Mesodermal cell (in vitro differentiated cells): ENCODE measurements at regions not wholly inside any gene's neighbourhood (a gene's known extent, or its start where the extent isn't known, plus 50 kb on each side); places are given as distances from the start of the nearest gene placed in this dataset.
"Not testable (repeated sequence)": the region's sequence is repeated elsewhere in the genome, so short reads cannot be mapped to it uniquely, and the experiment has no call there.

Experiments used
- H3K27ac ChIP-seq: 2 replicates; pipeline ENCODE4 v1.7.0; 2013; ENCODE audit warnings: mild to moderate bottlenecking, low read depth, low read length, moderate library complexity; ENCODE audit not compliant: severe bottlenecking
- H3K36me3 ChIP-seq: 2 replicates; pipeline ENCODE4 v1.7.1; 2013; ENCODE audit warnings: mild to moderate bottlenecking, low read length, moderate library complexity; ENCODE audit not compliant: control insufficient read depth, insufficient read depth
- H3K4me1 ChIP-seq: one replicate; pipeline ENCODE4 v1.7.1; 2013; ENCODE audit warnings: mild to moderate bottlenecking, low read length; ENCODE audit not compliant: insufficient read depth, control insufficient read depth, poor library complexity, severe bottlenecking
- H3K4me3 ChIP-seq: 2 replicates; pipeline ENCODE4 v1.7.0; 2013; ENCODE audit warnings: low read length, control low read depth, mild to moderate bottlenecking; ENCODE audit not compliant: insufficient read depth, poor library complexity, severe bottlenecking; ENCODE audit errors: extremely low read depth
- H3K9me3 ChIP-seq: 2 replicates; pipeline ENCODE4 v1.7.1; 2013; ENCODE audit warnings: mild to moderate bottlenecking, low read length, moderate library complexity; ENCODE audit not compliant: control insufficient read depth
- WGBS, 2 experiments: methylation state at CpG; one replicate each; pipeline ENCODE4 v1.1.5; 2013; ENCODE audit warnings: missing lambda C conversion rate in 2 of 2; ENCODE audit not compliant: insufficient coverage in 2 of 2; 5-methylcytosine and 5-hydroxymethylcytosine counted together

- 35 to 68% methylated on average over 2 to 4 of the region's 4 CpGs for WGBS, 2 experiments
- H3K9me3 ChIP-seq, result peaks cover 17% of the 10 kb centered on the region
- H3K36me3 ChIP-seq, H3K27ac ChIP-seq, H3K4me1 ChIP-seq, H3K4me3 ChIP-seq: not testable (repeated sequence)
These were observed 287.1 kb downstream of the POTED start for GRCh38 chr21:13896596-13897247.

- H3K4me3 ChIP-seq, result not testable (repeated sequence)
- no CpG with 5 or more reads among the region's 2 CpGs for WGBS, 2 experiments
These were observed 284.0 kb downstream of the POTED start for GRCh38 chr21:13893617-13894016.

DNA sequence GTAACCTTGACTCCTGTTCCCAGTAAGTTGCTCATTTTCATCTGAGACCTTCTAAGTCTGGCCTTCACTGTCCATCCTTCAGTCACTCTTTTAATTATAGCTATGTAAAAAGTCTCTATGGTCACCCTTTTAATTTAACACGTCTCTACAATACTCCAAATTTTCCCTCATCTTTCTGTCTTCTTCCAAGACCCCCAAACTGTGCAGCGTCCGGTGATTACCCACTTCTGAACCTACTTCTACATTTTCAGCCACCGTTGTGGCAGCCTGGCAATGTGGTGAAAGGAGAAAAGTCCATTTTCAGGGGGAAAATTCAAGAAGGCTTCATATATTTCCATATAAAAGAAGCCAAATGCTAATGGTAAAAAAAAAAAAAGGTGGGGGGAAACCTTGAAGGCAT lies 283.4 kb downstream of the POTED start:
- H3K4me3 ChIP-seq, H3K27ac ChIP-seq, H3K36me3 ChIP-seq, H3K4me1 ChIP-seq: not testable (repeated sequence)
- WGBS, 2 experiments, result no CpG with 5 or more reads among the region's 4 CpGs
- H3K9me3 ChIP-seq, result peaks cover 17% of the 10 kb centered on the region

More at GRCh38 chr21:13893617-13894016, 284.0 kb downstream of the POTED start:
- H3K9me3 ChIP-seq, result peaks cover 17% of the 10 kb centered on the region
- H3K27ac ChIP-seq, H3K4me1 ChIP-seq, H3K36me3 ChIP-seq: not testable (repeated sequence)

DNA sequence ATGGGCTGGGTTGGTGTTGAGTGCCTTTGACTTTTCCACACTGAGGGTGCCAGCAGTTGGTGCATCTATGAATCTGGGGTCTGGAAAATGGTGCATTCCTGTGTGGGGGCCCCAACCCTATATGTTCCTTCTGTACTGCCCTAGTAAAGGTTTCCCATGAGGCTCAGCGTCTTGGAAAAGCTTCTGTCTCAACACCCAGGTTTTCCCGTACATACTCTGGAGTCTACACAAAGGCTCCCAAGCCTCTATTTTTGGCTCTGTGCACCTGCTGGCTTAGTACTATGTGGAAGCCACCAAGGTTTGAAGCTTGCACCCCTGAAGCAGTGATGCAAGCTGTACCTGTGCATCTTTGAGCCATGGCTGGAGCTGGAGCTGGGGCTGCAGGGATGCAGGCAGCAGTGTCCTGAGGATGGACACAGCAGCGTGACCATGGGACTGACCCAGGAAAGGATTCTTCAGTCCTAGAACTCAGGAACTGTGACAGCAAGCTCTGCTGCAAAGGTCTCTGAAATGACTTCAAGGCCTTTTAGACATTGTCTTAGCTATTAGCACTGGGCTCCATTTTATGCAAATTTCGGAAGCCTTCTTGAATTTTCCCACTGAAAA lies 282.7 kb downstream of the POTED start:
- H3K36me3 ChIP-seq, H3K4me1 ChIP-seq, H3K4me3 ChIP-seq, H3K27ac ChIP-seq: not testable (repeated sequence)
- 50 to 59% methylated on average over 4 of the region's 4 CpGs for WGBS, 2 experiments
- H3K9me3 ChIP-seq, result peaks cover 20% of the 10 kb centered on the region

GRCh38 chr21:13889176-13889575 lies 279.6 kb downstream of the POTED start:
- not testable (repeated sequence) for H3K4me3 ChIP-seq, H3K36me3 ChIP-seq, H3K27ac ChIP-seq, H3K4me1 ChIP-seq
- H3K9me3 ChIP-seq, result peaks cover 16% of the 10 kb centered on the region
- WGBS, 2 experiments, result 67 to 79% methylated on average over 7 of the region's 7 CpGs

GRCh38 chr21:13883641-13884395 lies 274.2 kb downstream of the POTED start:
- not testable (repeated sequence) for H3K4me3 ChIP-seq, H3K4me1 ChIP-seq, H3K36me3 ChIP-seq, H3K27ac ChIP-seq
- peaks cover 18% of the 10 kb centered on the region for H3K9me3 ChIP-seq
- 43 to 55% methylated on average over 1 to 2 of the region's 2 CpGs for WGBS, 2 experiments

- H3K4me3 ChIP-seq, H3K36me3 ChIP-seq, H3K4me1 ChIP-seq, H3K27ac ChIP-seq: not testable (repeated sequence)
- peaks cover 22% of the 10 kb centered on the region for H3K9me3 ChIP-seq
- 81% methylated on average over 3 of the region's 4 CpGs; no CpG with 5 or more reads in 1 of the 2 experiments for WGBS, 2 experiments
These were observed 267.9 kb downstream of the POTED start for GRCh38 chr21:13877503-13877902.

DNA sequence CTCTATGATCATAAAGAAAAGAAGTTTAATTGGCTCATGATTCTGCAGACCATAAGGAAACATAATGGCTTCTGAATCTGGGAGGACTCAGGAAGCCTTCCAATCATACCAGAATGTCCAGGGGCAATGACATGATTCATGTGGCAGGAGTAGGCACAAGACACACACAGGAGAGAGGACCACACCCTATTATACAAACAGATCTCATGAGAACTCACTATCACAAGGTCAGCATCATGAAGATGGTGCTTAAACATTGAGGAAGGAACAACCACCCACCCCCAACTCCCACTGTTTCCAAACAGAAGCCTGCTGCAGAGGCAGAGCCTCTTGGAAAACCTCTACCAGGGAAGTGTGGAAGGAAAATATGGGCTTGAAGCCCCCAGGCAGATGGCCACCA lies 267.4 kb downstream of the POTED start:
- H3K9me3 ChIP-seq, result peaks cover 22% of the 10 kb centered on the region
- H3K27ac ChIP-seq, H3K36me3 ChIP-seq, H3K4me1 ChIP-seq, H3K4me3 ChIP-seq: not testable (repeated sequence)

GRCh38 chr21:13874001-13874400 lies 264.4 kb downstream of the POTED start:
- not testable (repeated sequence) for H3K27ac ChIP-seq, H3K36me3 ChIP-seq, H3K4me3 ChIP-seq, H3K4me1 ChIP-seq
- 25 to 47% methylated on average over 2 to 3 of the region's 3 CpGs for WGBS, 2 experiments
- H3K9me3 ChIP-seq, result peaks cover 26% of the 10 kb centered on the region

DNA sequence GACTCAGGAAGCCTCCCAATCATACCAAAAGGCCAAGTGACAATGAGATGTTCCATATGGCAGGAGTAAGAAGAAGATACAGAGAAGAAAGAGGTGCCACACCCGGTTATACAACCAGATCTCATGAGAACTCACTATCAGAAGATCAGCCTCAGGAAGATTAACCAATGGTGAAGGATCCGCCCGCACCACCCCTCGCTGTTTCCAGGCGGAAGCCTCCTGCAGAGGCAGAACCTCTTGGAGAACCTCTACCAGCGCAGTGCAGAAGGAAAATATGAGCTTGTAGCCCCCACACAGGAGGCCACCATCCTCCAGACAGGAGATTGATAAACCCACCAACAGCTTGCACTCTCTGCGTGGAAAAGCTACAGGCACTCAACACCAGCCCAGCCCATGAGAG lies 245.1 kb downstream of the POTED start:
- peaks cover 31% of the 10 kb centered on the region for H3K9me3 ChIP-seq
- 68 to 84% methylated on average over 4 to 6 of the region's 7 CpGs for WGBS, 2 experiments
- H3K4me1 ChIP-seq, result no peaks in the 10 kb centered on the region
- no peak overlapping the region for H3K27ac ChIP-seq
- no peak overlapping the region for H3K4me3 ChIP-seq
- H3K36me3 ChIP-seq, result no peaks in the 10 kb centered on the region

DNA sequence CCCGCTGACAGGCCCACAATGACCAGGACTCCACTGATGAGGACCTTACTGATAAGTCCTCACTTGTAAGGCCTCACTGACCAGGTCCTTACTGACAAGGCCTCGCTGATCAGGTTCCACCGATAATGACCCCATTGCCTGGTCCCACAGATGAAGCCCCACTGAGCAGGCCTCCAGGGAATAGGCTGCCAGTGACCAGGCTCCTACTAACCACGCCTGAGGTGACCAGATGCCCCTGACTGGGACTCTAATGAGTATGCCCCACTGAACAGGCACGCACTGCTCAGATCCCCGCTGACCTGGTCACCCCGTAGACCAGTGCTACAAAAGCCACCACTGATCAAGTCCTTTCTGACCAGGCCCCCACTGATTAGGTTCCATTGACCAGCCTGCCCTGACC lies 241.2 kb downstream of the POTED start:
- peaks cover 27% of the 10 kb centered on the region for H3K9me3 ChIP-seq
- not testable (repeated sequence) for H3K27ac ChIP-seq, H3K36me3 ChIP-seq, H3K4me1 ChIP-seq, H3K4me3 ChIP-seq
- 64 to 78% methylated on average over 4 to 7 of the region's 7 CpGs for WGBS, 2 experiments
